ENCODE measurements at regions not wholly inside any gene's neighbourhood (a gene's known extent, or its start where the extent isn't known, plus 50 kb on each side); places are given as distances from the start of the nearest gene placed in this dataset.

- Mint-ChIP-seq H3K9me3 (no peaks in the 10 kb centered on the region), H3K27ac (no peak overlapping the region), H3K4me3 (no peak overlapping the region), H3K36me3 (ENCODE audit: low read depth) (no peaks in the 10 kb centered on the region), H3K27me3 (peaks cover 9% of the 10 kb centered on the region), H3K4me1 (ENCODE audit: low read depth) (no peaks in the 10 kb centered on the region)
- no peak for TF ChIP-seq CTCF (IDR thresholded peaks at IDR 0.05)
- ChIA-PET CTCF (no interaction called here), POLR2A (no interaction called here)
- intact Hi-C loops (cut with micrococcal nuclease), result no loop called here
- DNase-seq, result no peak
- ATAC-seq, result no peak
Observed at GRCh38 chr2:45236268-45236667, 227.0 kb upstream of the SIX2 start.

GRCh38 chr2:45233301-45233700 lies 224.0 kb upstream of the SIX2 start:
- H3K4me3 Mint-ChIP-seq, result no peak overlapping the region
- no peaks in the 10 kb centered on the region for H3K36me3 Mint-ChIP-seq (ENCODE audit: low read depth)
- no peak for TF ChIP-seq CTCF (IDR thresholded peaks at IDR 0.05)
- ATAC-seq (no peak), DNase-seq (no peak)
- intact Hi-C loops (cut with micrococcal nuclease), result no loop called here
- H3K4me1 Mint-ChIP-seq (ENCODE audit: low read depth), result no peaks in the 10 kb centered on the region
- CTCF ChIA-PET, result no interaction called here
- H3K27ac Mint-ChIP-seq, result no peak overlapping the region
- peaks cover 2% of the 10 kb centered on the region for H3K9me3 Mint-ChIP-seq
- peaks cover 8% of the 10 kb centered on the region for H3K27me3 Mint-ChIP-seq
- POLR2A ChIA-PET, result no interaction called here

GRCh38 chr2:45232818-45233217 lies 223.6 kb upstream of the SIX2 start:
- TF ChIP-seq CTCF (IDR thresholded peaks at IDR 0.05), result no peak
- no peak overlapping the region for H3K4me3 Mint-ChIP-seq
- H3K36me3 Mint-ChIP-seq (ENCODE audit: low read depth), result no peaks in the 10 kb centered on the region
- peaks cover 4% of the 10 kb centered on the region for H3K9me3 Mint-ChIP-seq
- H3K4me1 Mint-ChIP-seq (ENCODE audit: low read depth), result no peaks in the 10 kb centered on the region
- H3K27me3 Mint-ChIP-seq, result peaks cover 8% of the 10 kb centered on the region
- ATAC-seq, result no peak
- DNase-seq, result no peak
- intact Hi-C loops (cut with micrococcal nuclease), result no loop called here
- no peak overlapping the region for H3K27ac Mint-ChIP-seq
- ChIA-PET CTCF (no interaction called here), POLR2A (no interaction called here)

GRCh38 chr2:45229411-45229810 lies 220.2 kb upstream of the SIX2 start:
- intact Hi-C loops (cut with micrococcal nuclease), result no loop called here
- Mint-ChIP-seq H3K4me3 (no peak overlapping the region), H3K4me1 (ENCODE audit: low read depth) (no peaks in the 10 kb centered on the region), H3K36me3 (ENCODE audit: low read depth) (no peaks in the 10 kb centered on the region), H3K27ac (no peak overlapping the region), H3K9me3 (peaks cover 4% of the 10 kb centered on the region), H3K27me3 (peaks cover 6% of the 10 kb centered on the region)
- POLR2A ChIA-PET, result no interaction called here
- CTCF ChIA-PET, result no interaction called here
- DNase-seq (no peak), ATAC-seq (no peak)
- TF ChIP-seq CTCF (IDR thresholded peaks at IDR 0.05), result no peak

- POLR2A ChIA-PET, result no interaction called here
- CTCF ChIA-PET, result no interaction called here
- ATAC-seq (no peak), DNase-seq (no peak)
- TF ChIP-seq CTCF (IDR thresholded peaks at IDR 0.05), result no peak
- H3K27me3 Mint-ChIP-seq, result peaks cover 8% of the 10 kb centered on the region
- H3K36me3 Mint-ChIP-seq (ENCODE audit: low read depth), result no peaks in the 10 kb centered on the region
- H3K27ac Mint-ChIP-seq, result no peak overlapping the region
- H3K9me3 Mint-ChIP-seq, result peaks cover 4% of the 10 kb centered on the region
- intact Hi-C loops (cut with micrococcal nuclease), result no loop called here
- no peak overlapping the region for H3K4me3 Mint-ChIP-seq
- no peaks in the 10 kb centered on the region for H3K4me1 Mint-ChIP-seq (ENCODE audit: low read depth)
Observed at GRCh38 chr2:45227347-45227746, 218.1 kb upstream of the SIX2 start.
